Mesenchymal stem cell (in vitro differentiated cells and primary cell): ENCODE measurements at regions not wholly inside any gene's neighbourhood (a gene's known extent, or its start where the extent isn't known, plus 50 kb on each side); places are given as distances from the start of the nearest gene placed in this dataset.

ENCODE experiments used
- DNase-seq: peaks from one replicate; pipeline ENCODE4 v3.0.0-alpha.2; 2013
- H2AFZ ChIP-seq: one replicate; pipeline ENCODE4 v1.6.1; 2013; ENCODE audit warnings: low read depth, mild to moderate bottlenecking, control low read depth, inconsistent platforms, low read length, moderate library complexity
- H2AK5ac ChIP-seq: 2 replicates; pipeline ENCODE4 v1.6.1; 2013; ENCODE audit warnings: low read length, moderate library complexity, mild to moderate bottlenecking, inconsistent platforms; ENCODE audit not compliant: severe bottlenecking
- H2BK120ac ChIP-seq: one replicate; pipeline ENCODE4 v1.6.1; 2013; ENCODE audit warnings: low read depth, mild to moderate bottlenecking, inconsistent platforms, low read length, moderate library complexity
- H2BK12ac ChIP-seq, 2 experiments: one replicate each; pipeline ENCODE4 v1.6.1; 2013; ENCODE audit warnings: inconsistent platforms in 2 of 2, low read length in 2 of 2, mild to moderate bottlenecking in 2 of 2, moderate library complexity in 2 of 2, control low read depth in 1 of 2
- H2BK15ac ChIP-seq: one replicate; pipeline ENCODE4 v1.6.1; 2013; ENCODE audit warnings: mild to moderate bottlenecking, low read depth, inconsistent platforms; ENCODE audit not compliant: poor library complexity, severe bottlenecking
- H2BK5ac ChIP-seq: 2 replicates; pipeline ENCODE4 v1.6.1; 2013; ENCODE audit warnings: low read depth, mild to moderate bottlenecking, low read length, control low read depth, inconsistent platforms; ENCODE audit not compliant: poor library complexity, severe bottlenecking
- H3K14ac ChIP-seq, 2 experiments: one replicate each; pipeline ENCODE4 v1.6.1; 2013; ENCODE audit warnings: inconsistent platforms in 2 of 2, low read length in 2 of 2, control low read depth in 1 of 2, mild to moderate bottlenecking in 1 of 2, moderate library complexity in 1 of 2
- H3K18ac ChIP-seq, 2 experiments: one replicate each; pipeline ENCODE4 v1.6.1; 2013; ENCODE audit warnings: inconsistent platforms in 2 of 2, low read length in 2 of 2, control low read depth in 1 of 2, low read depth in 1 of 2, mild to moderate bottlenecking in 1 of 2
- H3K23ac ChIP-seq, 2 experiments: one replicate each; pipeline ENCODE4 v1.6.1; 2013; ENCODE audit warnings: inconsistent platforms in 2 of 2, low read length in 2 of 2, mild to moderate bottlenecking in 2 of 2, moderate library complexity in 2 of 2, control low read depth in 1 of 2
- H3K27ac ChIP-seq: 2 replicates; pipeline ENCODE4 v1.5.1; 2013; ENCODE audit warnings: mild to moderate bottlenecking, moderate library complexity, low read length, control low read depth, inconsistent platforms; ENCODE audit not compliant: poor library complexity, severe bottlenecking
- H3K27me3 ChIP-seq, 2 experiments: 2 replicates each; pipeline versions ENCODE4 v1.6.1 to v1.7.0; 2013; ENCODE audit warnings: low read length in 2 of 2, mild to moderate bottlenecking in 2 of 2, moderate library complexity in 2 of 2, control low read depth in 1 of 2, inconsistent platforms in 1 of 2; ENCODE audit not compliant: control insufficient read depth in 1 of 2, insufficient read depth in 1 of 2
- H3K36me3 ChIP-seq, 2 experiments: 2 replicates each; pipeline versions ENCODE4 v1.6.1 to v1.7.0; 2013; ENCODE audit warnings: low read length in 2 of 2, control low read depth in 1 of 2, inconsistent platforms in 1 of 2, low read depth in 1 of 2, mild to moderate bottlenecking in 1 of 2; ENCODE audit not compliant: insufficient read depth in 2 of 2, control insufficient read depth in 1 of 2
- H3K4ac ChIP-seq, 2 experiments: one replicate each; pipeline ENCODE4 v1.6.1; 2013; ENCODE audit warnings: inconsistent platforms in 2 of 2, low read length in 2 of 2, mild to moderate bottlenecking in 2 of 2, moderate library complexity in 2 of 2, control low read depth in 1 of 2, low read depth in 1 of 2
- H3K4me1 ChIP-seq: 2 replicates; pipeline ENCODE4 v1.6.1; 2013; ENCODE audit warnings: low read depth, low read length, control low read depth; ENCODE audit not compliant: control insufficient read depth, insufficient read depth
- H3K4me2 ChIP-seq: 2 replicates; pipeline ENCODE4 v1.6.1; 2013; ENCODE audit warnings: low read length, mild to moderate bottlenecking, inconsistent platforms; ENCODE audit not compliant: poor library complexity, severe bottlenecking
- H3K4me3 ChIP-seq, 2 experiments: 2 replicates each; pipeline versions ENCODE4 v1.5.1 to v1.7.0; 2013; ENCODE audit warnings: low read length in 2 of 2, mild to moderate bottlenecking in 2 of 2, control low read depth in 1 of 2, low read depth in 1 of 2; ENCODE audit not compliant: insufficient read depth in 1 of 2
- H3K79me1 ChIP-seq: replicated peaks from 2 replicates; pipeline ENCODE4 v1.6.1; 2013; ENCODE audit warnings: mild to moderate bottlenecking, control low read depth, low read length, inconsistent platforms; ENCODE audit not compliant: poor library complexity, severe bottlenecking
- H3K9ac ChIP-seq: 2 replicates; pipeline ENCODE4 v1.7.0; 2013; ENCODE audit warnings: mild to moderate bottlenecking, low read length, moderate library complexity
- H3K9me3 ChIP-seq: 2 replicates; pipeline ENCODE4 v1.7.0; 2013; ENCODE audit warnings: mild to moderate bottlenecking, low read length; ENCODE audit not compliant: control insufficient read depth
- H4K8ac ChIP-seq: one replicate; pipeline ENCODE4 v1.6.1; 2013; ENCODE audit warnings: inconsistent platforms, mild to moderate bottlenecking, low read length, moderate library complexity
- H4K91ac ChIP-seq: one replicate; pipeline ENCODE4 v1.6.1; 2013; ENCODE audit warnings: mild to moderate bottlenecking, low read length, inconsistent platforms
- WGBS: methylation state at CpG from one replicate; pipeline ENCODE4 v1.1.7; 2013; ENCODE audit warnings: mixed read lengths; 5-methylcytosine and 5-hydroxymethylcytosine counted together

DNA sequence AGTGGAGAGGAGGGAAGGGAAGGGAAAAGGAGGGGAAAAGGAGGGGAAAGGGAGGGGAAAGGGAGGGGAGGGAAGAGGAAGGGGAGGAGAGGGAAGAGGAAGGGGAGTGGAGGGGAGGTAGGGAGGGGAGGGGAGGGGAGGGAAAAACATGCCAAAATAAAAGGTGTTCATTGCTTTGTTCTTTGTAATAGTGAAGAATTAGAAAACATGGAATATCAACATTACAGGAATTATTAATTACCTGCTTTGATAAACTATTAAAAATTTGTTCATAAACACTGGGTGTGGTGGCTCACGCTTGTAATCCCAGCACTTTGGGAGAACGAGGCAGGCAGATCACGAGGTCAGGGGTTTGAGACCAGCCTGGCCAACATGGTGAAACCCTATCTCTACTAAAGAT, 579.2 kb downstream of the MED13L start:
- Histone ChIP-seq H2BK5ac (no peak overlapping the region), H3K4me1 (no peaks in the 10 kb centered on the region), H3K9ac (no peak overlapping the region)

DNA sequence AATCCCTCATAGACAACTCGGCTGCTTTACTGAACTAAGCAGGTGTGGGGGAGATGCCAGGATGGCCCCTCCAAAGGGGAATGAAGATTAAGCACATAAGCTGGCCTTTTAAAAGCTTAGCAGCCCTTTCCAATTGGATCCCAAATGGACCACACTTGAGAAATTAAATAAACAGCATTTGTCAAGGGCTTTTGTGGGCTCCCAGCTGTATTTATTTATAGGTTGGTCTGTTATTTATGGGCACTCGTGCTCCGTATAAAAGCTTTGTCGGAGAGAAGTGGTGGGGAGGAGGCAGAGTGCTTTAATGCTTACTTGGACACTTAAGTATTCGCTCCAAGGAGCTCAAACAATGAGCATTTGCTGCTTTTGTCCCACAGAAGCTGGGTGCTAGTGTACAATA, 580.2 kb downstream of the MED13L start:
- H2BK120ac ChIP-seq = no peak overlapping the region
- H3K27ac ChIP-seq = no peak overlapping the region
- no peaks in the 10 kb centered on the region for H3K27me3 ChIP-seq
- no peak overlapping the region for H2BK5ac ChIP-seq
- no peaks in the 10 kb centered on the region for H3K79me1 ChIP-seq
- H2BK12ac ChIP-seq = no peak overlapping the region
- no peak overlapping the region for H3K14ac ChIP-seq
- H3K4me2 ChIP-seq = no peak overlapping the region
- no peaks in the 10 kb centered on the region for H3K9me3 ChIP-seq
- H3K18ac ChIP-seq = no peak overlapping the region
- no peak overlapping the region for H4K91ac ChIP-seq
- DNase-seq = peak; percentile 62
- H3K4me3 ChIP-seq = no peak overlapping the region
- 28% methylated on average over 5 of the region's 5 CpGs for WGBS
- H3K4ac ChIP-seq = no peak overlapping the region
- no peak overlapping the region for H2BK15ac ChIP-seq
- H3K23ac ChIP-seq = no peak overlapping the region
- H2AK5ac ChIP-seq = no peak overlapping the region
- H3K9ac ChIP-seq = no peak overlapping the region
- H2AFZ ChIP-seq = no peak overlapping the region
- H3K36me3 ChIP-seq = no peaks in the 10 kb centered on the region
- H3K4me1 ChIP-seq = no peaks in the 10 kb centered on the region
- H4K8ac ChIP-seq = no peak overlapping the region

More for the DNA sequence above, 579.2 kb downstream of the MED13L start:
- no peak overlapping the region for H3K4me2 ChIP-seq
- no peak overlapping the region for H2AK5ac ChIP-seq
- H3K23ac ChIP-seq = no peak overlapping the region
- H2BK12ac ChIP-seq = no peak overlapping the region
- no peak overlapping the region for H2AFZ ChIP-seq
- H3K36me3 ChIP-seq = no peaks in the 10 kb centered on the region
- no peak overlapping the region for H3K27ac ChIP-seq
- H3K18ac ChIP-seq = no peak overlapping the region
- no peak for DNase-seq
- 79% methylated on average over 3 of the region's 3 CpGs for WGBS
- no peak overlapping the region for H4K91ac ChIP-seq
- no peak overlapping the region for H3K14ac ChIP-seq
- H3K9me3 ChIP-seq = no peaks in the 10 kb centered on the region
- no peak overlapping the region for H2BK15ac ChIP-seq
- H2BK120ac ChIP-seq = no peak overlapping the region
- no peaks in the 10 kb centered on the region for H3K27me3 ChIP-seq
- H3K4ac ChIP-seq = no peak overlapping the region
- no peaks in the 10 kb centered on the region for H3K79me1 ChIP-seq
- H4K8ac ChIP-seq = no peak overlapping the region
- no peak overlapping the region for H3K4me3 ChIP-seq

DNA sequence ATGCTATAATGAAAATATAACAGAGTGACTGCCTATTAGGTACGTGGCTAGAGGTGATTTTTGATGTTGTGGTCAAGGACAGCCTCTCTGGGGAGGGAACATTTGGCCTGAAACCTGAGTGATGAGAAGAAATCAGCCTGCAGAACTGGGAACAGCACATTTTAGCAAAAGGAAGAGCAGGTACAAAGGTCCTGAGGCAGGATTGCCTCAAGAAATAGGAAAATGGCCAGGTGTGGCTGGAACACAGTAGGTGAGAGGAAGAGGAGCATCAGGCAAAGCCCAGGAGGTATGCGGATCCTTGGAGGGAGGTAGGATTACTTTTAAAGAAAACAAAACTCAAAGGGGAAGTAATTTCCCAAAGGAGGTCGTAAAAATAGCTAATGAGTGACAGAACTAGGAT, 582.9 kb downstream of the MED13L start:
- H2AK5ac ChIP-seq = no peak overlapping the region

DNA sequence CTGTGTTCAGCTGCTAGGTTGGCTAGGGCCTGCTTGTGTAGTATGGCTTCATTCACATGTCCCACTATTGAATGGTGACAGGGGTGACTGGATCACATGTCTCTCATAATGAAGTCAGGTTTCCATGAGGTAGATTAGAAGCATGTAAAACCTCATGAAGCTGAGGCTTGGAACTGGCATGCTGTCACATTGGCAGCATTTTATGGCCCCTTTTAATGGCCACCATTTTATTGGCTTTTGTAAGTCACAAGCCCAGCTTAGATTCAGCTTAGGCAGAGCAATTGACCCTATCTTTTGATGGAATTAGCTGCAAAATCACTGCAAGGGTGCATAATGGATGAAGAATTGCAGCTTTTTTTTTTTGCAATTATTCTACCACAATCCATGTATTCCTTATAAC, 583.5 kb downstream of the MED13L start:
- Histone ChIP-seq H3K27me3 (no peaks in the 10 kb centered on the region), H3K14ac (peak overlapping the region in 1 of 2 experiments; percentile 66), H3K23ac (no peak overlapping the region), H2BK120ac (no peak overlapping the region), H3K4me2 (no peak overlapping the region), H3K9ac (no peak overlapping the region), H3K9me3 (no peaks in the 10 kb centered on the region), H3K36me3 (no peaks in the 10 kb centered on the region), H2AFZ (no peak overlapping the region), H2BK5ac (no peak overlapping the region), H2BK12ac (no peak overlapping the region), H3K4ac (no peak overlapping the region), H3K27ac (no peak overlapping the region), H3K18ac (no peak overlapping the region), H2AK5ac (no peak overlapping the region), H3K4me1 (no peaks in the 10 kb centered on the region), H2BK15ac (no peak overlapping the region), H4K91ac (no peak overlapping the region), H4K8ac (no peak overlapping the region), H3K4me3 (no peak overlapping the region), H3K79me1 (no peaks in the 10 kb centered on the region)
- no peak for DNase-seq

More for the DNA sequence above, 582.9 kb downstream of the MED13L start:
- 68% methylated on average over 3 of the region's 3 CpGs for WGBS
- Histone ChIP-seq H2AFZ (no peak overlapping the region), H3K18ac (no peak overlapping the region), H3K79me1 (no peaks in the 10 kb centered on the region), H4K8ac (no peak overlapping the region), H3K4me2 (no peak overlapping the region), H2BK5ac (no peak overlapping the region), H3K4ac (no peak overlapping the region), H3K27ac (no peak overlapping the region), H3K36me3 (no peaks in the 10 kb centered on the region), H3K9ac (no peak overlapping the region), H3K4me1 (no peaks in the 10 kb centered on the region), H3K27me3 (no peaks in the 10 kb centered on the region), H4K91ac (no peak overlapping the region), H2BK15ac (no peak overlapping the region), H3K4me3 (no peak overlapping the region), H3K9me3 (no peaks in the 10 kb centered on the region), H3K14ac (no peak overlapping the region), H2BK120ac (no peak overlapping the region), H2BK12ac (no peak overlapping the region), H3K23ac (no peak overlapping the region)
- no peak for DNase-seq
